ENCODE measurements at regions not wholly inside any gene's neighbourhood (a gene's known extent, or its start where the extent isn't known, plus 50 kb on each side); places are given as distances from the start of the nearest gene placed in this dataset.
"Not testable (repeated sequence)": the region's sequence is repeated elsewhere in the genome, so short reads cannot be mapped to it uniquely, and the experiment has no call there.

DNA sequence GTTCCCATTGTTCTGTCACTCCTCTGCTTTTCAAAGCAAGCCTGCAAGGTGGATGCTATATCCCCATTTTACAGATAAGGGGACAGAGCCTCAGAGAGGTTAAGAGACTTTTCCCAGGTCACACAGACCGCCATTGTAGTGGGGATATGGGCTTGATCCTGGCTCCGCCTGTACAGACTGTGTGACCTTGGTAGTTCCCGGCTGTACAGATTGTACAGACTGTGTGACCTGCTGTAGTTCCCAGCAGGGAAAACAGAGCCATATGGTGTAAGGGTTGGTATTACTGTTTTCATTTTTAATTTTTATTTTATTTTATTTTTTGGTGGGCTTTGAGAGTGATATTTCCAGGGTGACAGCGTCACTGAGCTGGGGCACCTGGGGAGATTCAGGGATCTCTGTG lies 63.2 kb upstream of the FAM153A start:
- DNase-seq; H3K36me3 ChIP-seq (ENCODE audit: control insufficient read depth in 4 of 4, insufficient read depth in 4 of 4, low read length in 4 of 4); H3K4me3 ChIP-seq; H3K27me3 ChIP-seq (ENCODE audit: control insufficient read depth in 3 of 3, insufficient read depth in 3 of 3, low read length in 2 of 3); ATAC-seq (ENCODE audit: insufficient read depth, low FRiP score); H3K9ac ChIP-seq (ENCODE audit: insufficient read depth in 1 of 2, low read length in 2 of 2); H3K27ac ChIP-seq (ENCODE audit: low read depth in 1 of 2, low read length in 1 of 2); H3K9me3 ChIP-seq (ENCODE audit: control insufficient read depth in 4 of 4, insufficient read depth in 3 of 4, low read length in 3 of 4); H3K4me1 ChIP-seq (ENCODE audit: control insufficient read depth in 5 of 5, insufficient read depth in 5 of 5, low read length in 5 of 5): not testable (repeated sequence)
- 92 to 98% methylated on average over 1 of the region's 4 CpGs for WGBS, 2 donors

DNA sequence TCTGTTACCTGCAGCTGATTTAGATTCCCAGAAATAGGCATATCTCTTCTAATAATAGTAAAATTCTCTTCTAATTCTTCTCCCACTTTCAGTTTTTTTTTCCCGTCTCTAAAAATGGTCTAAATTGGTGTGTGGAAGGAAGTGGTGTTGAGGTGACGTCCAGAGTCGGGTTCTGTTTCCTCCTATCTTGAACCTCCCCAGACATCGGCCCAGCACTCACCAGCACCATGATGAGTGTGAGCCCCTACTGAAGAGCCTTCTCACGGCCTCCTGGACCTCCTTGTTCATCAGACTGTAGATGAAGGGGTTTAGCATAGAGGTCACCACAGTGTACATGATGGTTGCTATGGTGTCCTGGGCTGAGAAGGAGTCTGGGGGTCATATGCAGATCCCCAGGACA lies 53.5 kb upstream of the FAM153A start:
- not testable (repeated sequence) for H3K27me3 ChIP-seq (ENCODE audit: control insufficient read depth in 3 of 3, insufficient read depth in 3 of 3, low read length in 2 of 3); H3K9ac ChIP-seq (ENCODE audit: insufficient read depth in 1 of 2, low read length in 2 of 2); H3K4me3 ChIP-seq; H3K4me1 ChIP-seq (ENCODE audit: control insufficient read depth in 5 of 5, insufficient read depth in 5 of 5, low read length in 5 of 5); H3K9me3 ChIP-seq (ENCODE audit: control insufficient read depth in 4 of 4, insufficient read depth in 3 of 4, low read length in 3 of 4); H3K36me3 ChIP-seq (ENCODE audit: control insufficient read depth in 4 of 4, insufficient read depth in 4 of 4, low read length in 4 of 4); H3K27ac ChIP-seq (ENCODE audit: low read depth in 1 of 2, low read length in 1 of 2); ATAC-seq (ENCODE audit: insufficient read depth, low FRiP score); DNase-seq
- WGBS, 2 donors, result 31 to 54% methylated on average over 4 to 5 of the region's 5 CpGs

All from lung (tissue), 9 donors.